AG09319 (cell line): ENCODE measurements at regions not wholly inside any gene's neighbourhood (a gene's known extent, or its start where the extent isn't known, plus 50 kb on each side); places are given as distances from the start of the nearest gene placed in this dataset.

Source experiments
- DNase-seq: peaks from one replicate; pipeline ENCODE4 v3.0.0-alpha.2; 2010; ENCODE audit warnings: low read depth; ENCODE audit errors: extremely low read depth
- CTCF ChIP-seq: IDR thresholded peaks from 2 replicates; pipeline ENCODE4 v1.5.1; 2011; ENCODE audit warnings: low read depth, mild to moderate bottlenecking, inconsistent platforms, low read length, moderate library complexity

GRCh38 chr5:133734916-133735315, 122.6 kb upstream of the FSTL4 start:
- no peak for TF ChIP-seq CTCF
- DNase-seq: no peak

GRCh38 chr5:133732536-133732935, 120.2 kb upstream of the FSTL4 start:
- no peak for DNase-seq
- no peak for TF ChIP-seq CTCF

GRCh38 chr5:133731951-133732350, 119.6 kb upstream of the FSTL4 start:
- no peak for TF ChIP-seq CTCF
- DNase-seq: no peak

- no peak for TF ChIP-seq CTCF
- DNase-seq: no peak
These were observed 118.5 kb upstream of the FSTL4 start for GRCh38 chr5:133730866-133731265.

- no peak for DNase-seq
- no peak for TF ChIP-seq CTCF
These were observed 118.0 kb upstream of the FSTL4 start for GRCh38 chr5:133730346-133730745.

- no peak for DNase-seq
- no peak for TF ChIP-seq CTCF
These were observed 117.5 kb upstream of the FSTL4 start for GRCh38 chr5:133729800-133730199.

- no peak for TF ChIP-seq CTCF
- DNase-seq: no peak
These were observed 116.1 kb upstream of the FSTL4 start for GRCh38 chr5:133728475-133728874.

- DNase-seq: no peak
- no peak for TF ChIP-seq CTCF
These were observed 115.3 kb upstream of the FSTL4 start for GRCh38 chr5:133727636-133728035.
